Thyroid gland (tissue), 4 donors: ENCODE measurements at regions not wholly inside any gene's neighbourhood (a gene's known extent, or its start where the extent isn't known, plus 50 kb on each side); places are given as distances from the start of the nearest gene placed in this dataset.

Source experiments
- POLR2A ChIP-seq, 2 donors: fragments of 450-650 bp; IDR thresholded peaks; one replicate each; pipeline ENCODE4 v1.6.1; 2017; ENCODE audit warnings: antibody characterized with exemption in 2 of 2, mild to moderate bottlenecking in 2 of 2, moderate library complexity in 1 of 2
- TF ChIP-seq, protein P1 (sequence below), 6 experiments: fragments of 200-600 bp in 3 of 6; fragments of 450-650 bp in 3 of 6; sonication (generic) in 3 of 6; IDR thresholded peaks; one replicate each; pipeline ENCODE4 v1.5.1; 2016 to 2019; ENCODE audit warnings: antibody characterized with exemption in 6 of 6, mild to moderate bottlenecking in 2 of 6, inconsistent platforms in 1 of 6, moderate library complexity in 1 of 6

DNA sequence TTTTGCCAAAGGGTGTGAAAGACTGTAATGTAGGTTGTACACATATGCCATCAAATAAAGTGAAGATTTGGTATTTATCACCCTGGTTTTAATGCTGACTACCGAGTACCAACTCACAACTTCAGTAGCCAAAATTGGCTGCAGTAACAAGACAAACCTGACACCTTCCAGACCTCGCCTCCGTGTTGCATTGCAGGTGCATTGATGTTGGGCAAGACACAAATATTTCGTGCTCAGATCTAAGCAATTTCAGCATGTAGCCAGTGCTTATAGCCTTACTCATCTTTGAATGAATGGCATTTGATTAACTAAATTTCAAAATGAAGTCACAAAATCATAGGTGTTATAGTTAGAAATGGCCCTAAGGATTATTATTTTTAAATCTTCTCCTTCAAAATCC lies 400.2 kb downstream of the SOX2 start:
- TF ChIP-seq, protein P1, sequence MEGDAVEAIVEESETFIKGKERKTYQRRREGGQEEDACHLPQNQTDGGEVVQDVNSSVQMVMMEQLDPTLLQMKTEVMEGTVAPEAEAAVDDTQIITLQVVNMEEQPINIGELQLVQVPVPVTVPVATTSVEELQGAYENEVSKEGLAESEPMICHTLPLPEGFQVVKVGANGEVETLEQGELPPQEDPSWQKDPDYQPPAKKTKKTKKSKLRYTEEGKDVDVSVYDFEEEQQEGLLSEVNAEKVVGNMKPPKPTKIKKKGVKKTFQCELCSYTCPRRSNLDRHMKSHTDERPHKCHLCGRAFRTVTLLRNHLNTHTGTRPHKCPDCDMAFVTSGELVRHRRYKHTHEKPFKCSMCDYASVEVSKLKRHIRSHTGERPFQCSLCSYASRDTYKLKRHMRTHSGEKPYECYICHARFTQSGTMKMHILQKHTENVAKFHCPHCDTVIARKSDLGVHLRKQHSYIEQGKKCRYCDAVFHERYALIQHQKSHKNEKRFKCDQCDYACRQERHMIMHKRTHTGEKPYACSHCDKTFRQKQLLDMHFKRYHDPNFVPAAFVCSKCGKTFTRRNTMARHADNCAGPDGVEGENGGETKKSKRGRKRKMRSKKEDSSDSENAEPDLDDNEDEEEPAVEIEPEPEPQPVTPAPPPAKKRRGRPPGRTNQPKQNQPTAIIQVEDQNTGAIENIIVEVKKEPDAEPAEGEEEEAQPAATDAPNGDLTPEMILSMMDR (IDR thresholded peaks at IDR 0.05) = no peak
- no peak for TF ChIP-seq POLR2A (IDR thresholded peaks at IDR 0.05)
